GM21576 (cell line): ENCODE measurements at regions not wholly inside any gene's neighbourhood (a gene's known extent, or its start where the extent isn't known, plus 50 kb on each side); places are given as distances from the start of the nearest gene placed in this dataset.

Experiments
- ATAC-seq: cut with Tn5 transposase; IDR thresholded peaks from one replicate; pipeline ENCODE4 v1.9.1; 2021; ENCODE audit warnings: mild to moderate bottlenecking, moderate library complexity; ENCODE audit not compliant: unreplicated experiment

GRCh38 chr11:71080239-71081097 is 171.9 kb downstream of the SHANK2 start:
- ATAC-seq, result no peak

GRCh38 chr11:71079795-71080194 is 172.6 kb downstream of the SHANK2 start:
- ATAC-seq, result no peak

- no peak for ATAC-seq
These were observed 173.9 kb downstream of the SHANK2 start for GRCh38 chr11:71078482-71078881.

- ATAC-seq, result no peak
These were observed 175.7 kb downstream of the SHANK2 start for GRCh38 chr11:71076525-71077304.

- no peak for ATAC-seq
These were observed 176.4 kb downstream of the SHANK2 start for GRCh38 chr11:71075871-71076420.

- no peak for ATAC-seq
These were observed 177.2 kb downstream of the SHANK2 start for GRCh38 chr11:71075116-71075720.

GRCh38 chr11:71071736-71072509 is 180.5 kb downstream of the SHANK2 start:
- ATAC-seq, result no peak

GRCh38 chr11:71070490-71071453 is 181.6 kb downstream of the SHANK2 start:
- ATAC-seq, result no peak

GRCh38 chr11:71068963-71069362 is 183.4 kb downstream of the SHANK2 start:
- no peak for ATAC-seq

GRCh38 chr11:71067753-71068152 is 184.6 kb downstream of the SHANK2 start:
- ATAC-seq, result no peak

GRCh38 chr11:71066311-71066710 is 186.1 kb downstream of the SHANK2 start:
- ATAC-seq, result no peak

- ATAC-seq, result no peak
These were observed 186.5 kb downstream of the SHANK2 start for GRCh38 chr11:71065841-71066240.

- no peak for ATAC-seq
These were observed 187.5 kb downstream of the SHANK2 start for GRCh38 chr11:71064702-71065515.

- ATAC-seq, result no peak
These were observed 188.2 kb downstream of the SHANK2 start for GRCh38 chr11:71064183-71064582.

GRCh38 chr11:71063129-71063528 is 189.2 kb downstream of the SHANK2 start:
- no peak for ATAC-seq

GRCh38 chr11:71062199-71062598 is 190.2 kb downstream of the SHANK2 start:
- no peak for ATAC-seq

- ATAC-seq, result no peak
These were observed 192.0 kb downstream of the SHANK2 start for GRCh38 chr11:71060391-71060791.

- no peak for ATAC-seq
These were observed 192.7 kb downstream of the SHANK2 start for GRCh38 chr11:71059662-71060061.

GRCh38 chr11:71055925-71056324 is 196.5 kb downstream of the SHANK2 start:
- no peak for ATAC-seq
